ENCODE measurements at regions not wholly inside any gene's neighbourhood (a gene's known extent, or its start where the extent isn't known, plus 50 kb on each side); places are given as distances from the start of the nearest gene placed in this dataset.

- DNase-seq (ENCODE audit: low read depth, low spot score), result no peak
Measured at GRCh38 chr22:47445212-47445611, 682.8 kb downstream of the TBC1D22A start.

- DNase-seq (ENCODE audit: low read depth, low spot score), result no peak
Measured at GRCh38 chr22:47444746-47445065, 682.3 kb downstream of the TBC1D22A start.

- DNase-seq (ENCODE audit: low read depth, low spot score), result no peak
Measured at GRCh38 chr22:47443836-47444745, 681.6 kb downstream of the TBC1D22A start.

GRCh38 chr22:47442821-47443220, 680.4 kb downstream of the TBC1D22A start:
- DNase-seq (ENCODE audit: low read depth, low spot score), result no peak

GRCh38 chr22:47439643-47440265, 677.3 kb downstream of the TBC1D22A start:
- no peak for DNase-seq (ENCODE audit: low read depth, low spot score)

GRCh38 chr22:47437636-47438035, 675.2 kb downstream of the TBC1D22A start:
- no peak for DNase-seq (ENCODE audit: low read depth, low spot score)

- no peak for DNase-seq (ENCODE audit: low read depth, low spot score)
Measured at GRCh38 chr22:47437110-47437509, 674.7 kb downstream of the TBC1D22A start.

- no peak for DNase-seq (ENCODE audit: low read depth, low spot score)
Measured at GRCh38 chr22:47435826-47436225, 673.4 kb downstream of the TBC1D22A start.

GRCh38 chr22:47435204-47435487, 672.7 kb downstream of the TBC1D22A start:
- no peak for DNase-seq (ENCODE audit: low read depth, low spot score)

GRCh38 chr22:47434336-47435203, 672.1 kb downstream of the TBC1D22A start:
- no peak for DNase-seq (ENCODE audit: low read depth, low spot score)

GRCh38 chr22:47433627-47434026, 671.2 kb downstream of the TBC1D22A start:
- DNase-seq (ENCODE audit: low read depth, low spot score), result no peak

- DNase-seq (ENCODE audit: low read depth, low spot score), result no peak
Measured at GRCh38 chr22:47432683-47433082, 670.2 kb downstream of the TBC1D22A start.

- no peak for DNase-seq (ENCODE audit: low read depth, low spot score)
Measured at GRCh38 chr22:47423861-47424820, 661.7 kb downstream of the TBC1D22A start.

GRCh38 chr22:47423266-47423665, 660.8 kb downstream of the TBC1D22A start:
- DNase-seq (ENCODE audit: low read depth, low spot score), result no peak

- no peak for DNase-seq (ENCODE audit: low read depth, low spot score)
Measured at GRCh38 chr22:47422736-47423135, 660.3 kb downstream of the TBC1D22A start.

- DNase-seq (ENCODE audit: low read depth, low spot score), result no peak
Measured at GRCh38 chr22:47421846-47422245, 659.4 kb downstream of the TBC1D22A start.

- DNase-seq (ENCODE audit: low read depth, low spot score), result no peak
Measured at GRCh38 chr22:47420211-47420610, 657.8 kb downstream of the TBC1D22A start.

GRCh38 chr22:47419239-47419638, 656.8 kb downstream of the TBC1D22A start:
- DNase-seq (ENCODE audit: low read depth, low spot score), result no peak

GRCh38 chr22:47417699-47418098, 655.2 kb downstream of the TBC1D22A start:
- DNase-seq (ENCODE audit: low read depth, low spot score), result no peak

GRCh38 chr22:47411006-47411405, 648.6 kb downstream of the TBC1D22A start:
- DNase-seq (ENCODE audit: low read depth, low spot score), result no peak

GRCh38 chr22:47409539-47410275, 647.3 kb downstream of the TBC1D22A start:
- DNase-seq (ENCODE audit: low read depth, low spot score), result no peak
